Adrenal gland (tissue), 9 donors: ENCODE measurements at regions not wholly inside any gene's neighbourhood (a gene's known extent, or its start where the extent isn't known, plus 50 kb on each side); places are given as distances from the start of the nearest gene placed in this dataset.
A peak's percentile ranks its signal among the peaks of the same experiment; 100 is the strongest.

Source experiments
- DNase-seq, 7 donors: peaks; one replicate each; pipeline ENCODE4 v3.0.0-alpha.2; 2019 to 2020
- H3K27ac ChIP-seq, 5 donors: fragments of 200-600 bp; sonication (generic) in 4 of 5; 1 replicate in 3 of 5; 2 replicates in 2 of 5; pipeline versions ENCODE4 v1.5.1 to v1.8.0; 2016 to 2020; ENCODE audit warnings: mild to moderate bottlenecking in 1 of 5
- H3K27me3 ChIP-seq: fragments of 200-600 bp; 2 replicates; pipeline ENCODE4 v1.8.0; 2021
- H3K36me3 ChIP-seq, 2 donors: fragments of 200-600 bp; replicated peaks in 1 of 2; 1 replicate in 1 of 2; 2 replicates in 1 of 2; pipeline versions ENCODE4 v1.5.1 to v1.8.0; 2018 to 2022
- H3K4me1 ChIP-seq, 2 donors: fragments of 200-600 bp; replicated peaks in 1 of 2; 1 replicate in 1 of 2; 2 replicates in 1 of 2; pipeline versions ENCODE4 v1.5.1 to v1.8.0; 2018 to 2021
- H3K4me3 ChIP-seq, 4 donors: fragments of 200-600 bp; sonication (generic) in 3 of 4; one replicate each; pipeline ENCODE4 v1.5.1; 2016 to 2018
- H3K9me3 ChIP-seq, 3 donors: fragments of 200-600 bp; sonication (generic) in 1 of 3; replicated peaks in 1 of 3; 1 replicate in 2 of 3; 2 replicates in 1 of 3; pipeline versions ENCODE4 v1.5.1 to v1.8.0; 2016 to 2021
- CTCF ChIP-seq, 6 experiments: fragments of 450-650 bp in 4 of 6; fragments of 200-600 bp in 2 of 6; sonication (generic) in 1 of 6; IDR thresholded peaks; 1 replicate in 5 of 6; 2 replicates in 1 of 6; pipeline versions ENCODE4 v1.5.1 to v1.8.0; 2016 to 2021; ENCODE audit warnings: antibody characterized with exemption in 6 of 6, mild to moderate bottlenecking in 2 of 6, moderate library complexity in 1 of 6
- POLR2A ChIP-seq, 2 donors: fragments of 450-650 bp; IDR thresholded peaks; one replicate each; pipeline ENCODE4 v1.6.1; 2017; ENCODE audit warnings: antibody characterized with exemption in 2 of 2, mild to moderate bottlenecking in 2 of 2, moderate library complexity in 1 of 2
- WGBS, 4 donors: extraction: QIAGEN DNeasy Blood & Tissue Kit in 2 of 4; methylation state at CpG; one replicate each; pipeline versions ENCODE4 v1.1.5 to v1.1.7; 2013 to 2017; 5-methylcytosine and 5-hydroxymethylcytosine counted together
- intact Hi-C, 2 donors: fragments of 100-400 bp; cut with DNase I; formaldehyde crosslinking; loops; one replicate each; pipeline versions ENCODE4 v1.14.1 to v1.15.0; 2022 to 2023
- donor health status: healthy with polysubstance abuse.
- donor health status: Bipolar disorder and iron deficiency.
- donor health status: DM: yes; HTN: yes; CAD: no.
- donor health status: DM: no; HTN: no; CAD: no.
- donor health status: DM: no; HTN: no; CAD: no.

GRCh38 chr22:19626666-19627065 is 87.6 kb upstream of the SEPTIN5 start:
- WGBS, 4 donors, result 71 to 82% (median 75%) methylated on average over 4 of the region's 4 CpGs
- no peaks in the 10 kb centered on the region for H3K4me1 ChIP-seq
- peaks cover 13% of the 10 kb centered on the region for H3K27me3 ChIP-seq
- intact Hi-C loops, result loop anchor here (5.0 to 10.0 kb wide), 3 partner anchors 142 to 669 kb away; no protein-coding TSS in a partner anchor
- DNase-seq, result no peak
- no peaks in the 10 kb centered on the region for H3K36me3 ChIP-seq
- H3K27ac ChIP-seq, result no peak overlapping the region
- no peaks in the 10 kb centered on the region for H3K9me3 ChIP-seq
- H3K4me3 ChIP-seq, result no peak overlapping the region
- no peak for TF ChIP-seq CTCF (IDR thresholded peaks at IDR 0.05)
- TF ChIP-seq POLR2A (IDR thresholded peaks at IDR 0.05), result no peak

- Histone ChIP-seq H3K9me3 (no peaks in the 10 kb centered on the region), H3K4me3 (no peak overlapping the region), H3K27ac (no peak overlapping the region), H3K36me3 (no peaks in the 10 kb centered on the region), H3K27me3 (peaks cover 13% of the 10 kb centered on the region), H3K4me1 (no peaks in the 10 kb centered on the region)
- intact Hi-C loops, result loop anchor here (5.0 to 10.0 kb wide), 3 partner anchors 143 to 671 kb away; no protein-coding TSS in a partner anchor
- DNase-seq, result no peak
- 74 to 81% (median 78%) methylated on average over 11 of the region's 11 CpGs for WGBS, 4 donors
- TF ChIP-seq POLR2A (IDR thresholded peaks at IDR 0.05) (no peak), CTCF (IDR thresholded peaks at IDR 0.05) (no peak)
Observed at GRCh38 chr22:19628038-19628776, 86.1 kb upstream of the SEPTIN5 start.

GRCh38 chr22:19629331-19629719 is 85.0 kb upstream of the SEPTIN5 start:
- intact Hi-C loops, result loop anchor here (5.0 to 10.0 kb wide), 3 partner anchors 145 to 672 kb away; no protein-coding TSS in a partner anchor
- TF ChIP-seq POLR2A (IDR thresholded peaks at IDR 0.05), result no peak
- TF ChIP-seq CTCF (IDR thresholded peaks at IDR 0.05), result no peak
- Histone ChIP-seq H3K27ac (no peak overlapping the region), H3K4me1 (no peaks in the 10 kb centered on the region), H3K36me3 (no peaks in the 10 kb centered on the region), H3K9me3 (no peaks in the 10 kb centered on the region), H3K27me3 (peaks cover 13% of the 10 kb centered on the region), H3K4me3 (no peak overlapping the region)
- DNase-seq, result no peak
- 58 to 68% (median 63%) methylated on average over 11 to 12 of the region's 12 CpGs for WGBS, 4 donors

GRCh38 chr22:19629720-19630419 is 84.4 kb upstream of the SEPTIN5 start:
- Histone ChIP-seq H3K9me3 (no peaks in the 10 kb centered on the region), H3K4me3 (no peak overlapping the region), H3K36me3 (no peaks in the 10 kb centered on the region), H3K27ac (no peak overlapping the region), H3K27me3 (peaks cover 8% of the 10 kb centered on the region), H3K4me1 (no peaks in the 10 kb centered on the region)
- intact Hi-C loops, result loop anchor here (5.0 to 10.0 kb wide), 4 partner anchors 145 to 673 kb away; partner anchors contain the start of gene ESS2 (in 1 of the 2)
- TF ChIP-seq POLR2A (IDR thresholded peaks at IDR 0.05) (no peak), CTCF (IDR thresholded peaks at IDR 0.05) (peak; percentile 83 to 93 (median 89))
- peak; percentile 71 to 90 (median 80) for DNase-seq
- 14 to 17% (median 16%) methylated on average over 13 of the region's 13 CpGs for WGBS, 4 donors
